Stimulated activated CD8-positive, alpha-beta memory T cell treated with anti-CD3 and anti-CD28 coated beads, Interleukin-2, amount 100 ng/mL, for 1 hour (primary cell): ENCODE measurements at regions not wholly inside any gene's neighbourhood (a gene's known extent, or its start where the extent isn't known, plus 50 kb on each side); places are given as distances from the start of the nearest gene placed in this dataset.
"Not testable (repeated sequence)": the region's sequence is repeated elsewhere in the genome, so short reads cannot be mapped to it uniquely, and the experiment has no call there.

Experiments used
- DNase-seq, 2 donors: peaks; one replicate each; pipeline ENCODE4 v3.0.0-alpha.2; 2020; ENCODE audit warnings: low read depth in 2 of 2

DNA sequence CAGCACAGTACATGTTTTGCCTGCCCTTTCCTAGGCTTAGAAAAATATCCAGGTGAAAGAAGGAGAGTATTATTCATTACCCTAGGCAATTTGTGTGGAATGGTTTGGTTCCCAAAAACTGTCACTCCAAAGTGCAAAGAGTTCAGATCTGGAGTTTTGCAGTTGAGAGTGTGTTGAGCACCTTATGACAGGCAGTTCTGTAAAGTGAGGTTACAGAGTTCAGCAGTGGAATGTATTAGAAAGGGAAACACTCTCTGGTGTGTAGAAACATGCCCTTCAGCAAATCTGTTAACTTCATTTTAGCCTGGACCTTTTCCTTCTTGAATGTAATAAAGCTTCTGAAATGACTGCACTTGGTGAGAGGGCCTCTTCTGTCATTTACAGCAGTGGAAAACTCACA, 154.0 kb upstream of the SSTR1 start:
- DNase-seq, result no peak

DNA sequence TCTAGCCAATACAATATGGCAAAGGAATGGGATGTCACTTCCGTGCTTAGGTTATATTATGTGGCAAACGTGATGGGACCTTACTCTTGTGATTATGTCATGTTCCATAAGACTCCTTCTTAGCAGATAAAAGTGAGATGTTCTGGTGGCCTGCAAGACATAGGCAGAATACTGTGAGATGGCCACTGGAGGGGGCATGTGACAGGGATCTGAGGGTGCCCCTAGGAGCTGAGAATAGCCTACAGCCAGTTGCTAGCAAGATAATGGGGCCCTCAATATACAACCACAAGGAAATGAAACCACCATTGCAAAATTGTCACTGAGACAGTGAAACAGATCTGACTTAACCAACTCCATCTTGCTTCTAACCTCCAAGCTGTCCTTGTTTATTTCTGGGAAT, 151.4 kb upstream of the SSTR1 start:
- DNase-seq, result no peak

DNA sequence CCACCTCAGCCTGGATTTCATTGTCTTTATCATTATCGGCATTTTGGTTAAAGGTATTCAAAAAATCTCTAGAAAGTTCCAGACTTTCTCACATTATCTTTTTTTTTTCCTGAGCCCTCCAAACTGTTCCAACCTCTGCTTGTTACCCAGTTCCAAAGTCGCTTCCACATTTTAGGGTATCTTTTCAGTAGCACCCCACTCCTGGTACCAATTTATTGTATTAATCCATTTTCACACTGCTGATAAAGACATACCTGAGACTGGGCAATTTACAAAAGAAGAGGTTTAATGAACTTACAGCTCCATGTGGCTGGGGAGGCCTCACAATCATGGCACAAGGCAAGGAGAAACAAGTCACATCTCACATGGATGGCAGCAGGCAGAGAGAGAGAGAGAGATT, 145.5 kb upstream of the SSTR1 start:
- not testable (repeated sequence) for DNase-seq

DNA sequence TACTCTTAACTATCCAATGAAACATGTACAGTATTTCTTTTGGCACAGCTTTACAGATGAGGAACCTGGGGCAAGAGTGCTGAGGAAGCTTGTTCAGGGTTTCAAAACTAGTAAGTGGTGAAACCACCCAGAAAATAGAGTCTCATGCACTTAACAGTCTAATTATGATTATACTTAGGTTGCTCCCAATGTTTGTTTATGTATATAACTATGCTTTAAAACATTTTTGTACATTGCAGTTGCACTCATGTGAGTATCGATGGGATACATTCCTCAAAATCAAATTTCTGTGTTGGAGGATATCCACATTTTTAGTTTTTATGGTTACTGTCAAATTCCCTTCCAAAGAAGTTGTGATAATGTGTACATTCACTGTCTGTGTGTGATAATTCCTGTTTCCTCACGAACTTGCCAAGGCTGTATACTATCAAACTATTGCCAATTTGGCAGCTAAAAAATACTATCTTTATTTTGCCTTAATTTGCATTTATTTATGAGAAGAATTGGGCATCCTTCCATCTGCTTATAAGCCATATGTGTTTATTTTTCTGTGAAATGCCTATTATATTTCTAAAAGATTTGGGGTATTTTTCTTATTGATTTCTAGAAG, 143.9 kb upstream of the SSTR1 start:
- no peak for DNase-seq

DNA sequence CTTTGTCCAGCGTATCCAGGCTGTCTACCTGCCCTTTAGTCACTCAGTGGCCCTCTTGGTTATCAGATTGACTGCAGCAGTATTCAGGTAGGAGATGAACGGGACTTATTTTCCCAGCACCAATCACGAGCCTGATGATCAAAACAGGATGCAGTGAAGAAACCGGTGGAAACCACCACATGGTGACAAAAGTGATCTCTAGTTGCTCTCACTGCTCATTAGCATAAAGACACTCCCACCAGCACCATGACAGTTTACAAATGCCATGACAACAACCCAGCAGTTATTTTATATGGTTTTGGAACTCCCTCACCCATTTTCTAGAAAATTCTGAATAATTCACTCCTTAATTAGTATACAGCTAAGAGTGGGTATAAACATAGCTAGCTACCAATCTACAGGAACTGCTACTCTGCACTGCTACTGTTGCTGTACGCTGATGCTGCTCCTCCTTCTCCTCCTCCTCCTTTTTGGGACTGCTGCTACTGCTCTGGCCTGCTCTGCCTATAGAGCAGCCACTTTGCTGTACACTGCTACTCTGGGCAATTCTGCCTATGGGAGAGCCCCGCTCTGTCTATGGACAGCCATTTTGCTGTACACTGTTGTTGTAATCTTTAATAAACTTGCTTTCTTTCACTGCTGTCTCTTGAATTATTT, 142.5 kb upstream of the SSTR1 start:
- DNase-seq, result peak; percentile 25 to 33

DNA sequence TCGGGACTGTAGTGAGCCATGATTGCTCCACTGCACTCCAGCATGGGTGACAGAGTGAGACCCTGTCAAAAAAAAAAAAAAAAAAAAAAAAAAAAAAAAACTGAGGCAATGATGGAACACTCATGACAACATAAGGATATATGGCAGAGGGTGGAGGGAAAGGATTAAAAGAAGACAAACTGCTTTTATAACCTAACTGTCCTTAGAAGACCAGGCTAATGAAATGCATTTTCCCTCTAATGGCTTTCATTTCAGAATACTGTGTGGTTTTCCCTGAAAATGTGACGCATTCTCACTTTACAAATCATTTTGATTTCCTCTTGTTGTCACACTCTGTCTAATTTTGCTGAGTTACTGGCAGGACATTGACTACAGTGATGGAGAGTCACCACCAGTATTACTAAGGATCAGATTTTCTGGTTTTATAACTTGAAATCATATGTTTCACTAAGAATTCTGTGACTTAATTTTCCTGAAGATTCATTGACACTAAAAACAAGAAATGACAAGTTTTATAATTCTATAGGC, 137.6 kb upstream of the SSTR1 start:
- DNase-seq, result no peak

DNA sequence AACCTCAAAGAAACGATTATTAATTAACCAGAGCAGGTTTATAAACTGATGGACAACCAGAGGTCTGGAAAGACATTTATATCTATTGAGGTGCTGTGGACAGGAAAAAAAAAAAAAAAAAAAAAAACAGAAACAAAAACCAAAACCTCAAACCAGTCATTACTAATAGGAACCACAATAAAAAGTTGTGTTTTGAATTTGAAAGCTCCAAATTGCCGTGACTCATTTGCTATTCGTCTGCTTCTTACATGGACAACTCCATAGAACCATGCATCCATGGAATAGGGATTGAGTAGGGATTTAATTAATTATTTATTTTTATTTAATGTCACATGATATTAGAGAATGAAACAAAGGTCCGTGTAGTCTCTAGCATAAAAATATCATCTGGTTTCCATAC, 134.1 kb upstream of the SSTR1 start:
- DNase-seq, result no peak

DNA sequence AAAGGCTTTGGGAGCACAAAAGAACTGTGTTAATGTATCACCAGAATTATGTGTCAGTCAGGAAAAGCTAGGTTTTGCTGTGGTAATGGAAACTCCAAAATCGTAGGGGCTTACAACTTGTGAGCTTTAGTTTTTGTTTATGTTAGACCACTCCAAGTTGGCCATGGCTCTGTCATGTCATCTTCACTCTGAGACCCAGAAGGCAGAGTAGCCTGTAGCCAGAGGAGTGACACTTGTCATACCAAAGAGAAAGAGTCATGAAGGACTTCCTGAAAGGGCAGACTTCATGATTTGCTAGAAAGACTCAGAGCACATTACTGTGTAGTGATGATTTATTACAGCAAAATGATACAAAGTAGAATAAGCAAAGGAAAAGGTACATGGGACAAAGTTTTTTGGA, 133.6 kb upstream of the SSTR1 start:
- DNase-seq, result no peak

DNA sequence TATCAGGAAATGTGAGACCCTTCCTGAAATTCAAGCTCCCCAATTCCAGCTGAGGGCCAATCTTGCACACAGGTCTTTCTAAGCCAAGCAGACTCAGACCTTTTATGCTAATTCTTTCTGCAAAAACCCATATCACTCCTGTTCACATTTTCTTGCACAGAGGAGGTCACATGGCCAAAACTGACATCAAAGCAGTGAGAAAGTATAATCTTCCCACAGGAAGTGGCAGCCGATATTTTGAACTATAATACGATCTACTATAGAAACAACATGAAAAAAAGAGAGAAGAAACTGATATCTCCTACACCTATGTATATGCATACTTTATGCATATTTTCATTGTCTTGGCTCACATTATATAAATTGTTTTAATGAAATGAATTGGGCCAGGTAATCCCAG, 132.9 kb upstream of the SSTR1 start:
- no peak for DNase-seq

DNA sequence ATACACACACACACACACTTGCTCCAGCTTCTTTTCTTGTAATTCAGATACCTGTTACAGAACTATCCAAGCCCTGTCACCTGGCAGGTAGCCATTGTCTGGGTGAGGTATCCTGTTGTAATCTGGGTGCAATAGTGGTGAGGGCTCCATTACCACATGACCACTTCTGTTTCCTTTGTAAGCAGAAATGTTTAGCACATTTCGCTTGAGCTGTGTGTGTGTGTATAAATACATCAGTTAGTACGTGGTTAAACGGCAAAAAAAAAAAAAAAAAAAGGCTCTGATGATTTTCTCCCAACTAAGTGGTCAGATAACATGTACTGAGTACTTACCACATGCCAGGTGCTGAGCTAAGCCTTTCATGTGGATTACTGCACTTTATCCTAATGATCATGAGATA, 129.3 kb upstream of the SSTR1 start:
- peak in 1 of 2 donors; percentile 21 for DNase-seq

DNA sequence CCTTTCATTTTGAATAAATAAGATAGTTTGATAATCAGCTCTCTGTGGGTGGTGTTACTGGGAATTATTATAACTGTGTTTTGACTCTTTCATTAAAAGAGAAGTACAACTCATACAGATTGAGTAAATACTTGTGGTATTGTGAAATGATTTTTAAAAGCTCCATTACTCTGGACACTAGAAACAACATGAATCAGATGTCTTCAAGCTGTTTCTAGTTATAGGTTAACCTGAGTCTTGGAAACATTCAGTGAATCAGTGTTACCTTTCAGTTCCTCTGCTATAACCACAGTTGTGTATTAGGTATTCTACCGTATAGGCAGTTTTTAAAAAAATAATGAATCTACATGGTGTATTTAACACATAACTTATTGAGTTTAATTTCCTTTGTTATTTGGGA, 128.4 kb upstream of the SSTR1 start:
- no peak for DNase-seq

DNA sequence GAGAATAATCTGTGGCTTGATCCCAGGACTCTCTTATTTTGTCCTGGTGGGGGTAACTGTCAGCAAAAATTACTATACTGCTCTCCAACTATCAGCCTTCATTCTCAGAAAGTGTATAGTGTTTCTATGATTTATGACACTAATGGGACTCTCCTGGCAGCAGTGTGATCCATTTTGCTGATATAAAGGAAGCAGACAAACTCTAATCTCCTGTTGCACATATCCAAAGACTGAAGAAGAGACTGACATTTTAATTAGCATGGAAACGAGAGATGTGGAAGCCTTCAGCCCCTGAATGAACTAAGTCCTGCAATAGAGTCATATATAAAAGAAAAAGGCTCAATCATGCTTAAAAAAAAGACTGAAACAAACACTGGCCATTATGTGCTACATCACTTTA, 127.8 kb upstream of the SSTR1 start:
- DNase-seq, result no peak

DNA sequence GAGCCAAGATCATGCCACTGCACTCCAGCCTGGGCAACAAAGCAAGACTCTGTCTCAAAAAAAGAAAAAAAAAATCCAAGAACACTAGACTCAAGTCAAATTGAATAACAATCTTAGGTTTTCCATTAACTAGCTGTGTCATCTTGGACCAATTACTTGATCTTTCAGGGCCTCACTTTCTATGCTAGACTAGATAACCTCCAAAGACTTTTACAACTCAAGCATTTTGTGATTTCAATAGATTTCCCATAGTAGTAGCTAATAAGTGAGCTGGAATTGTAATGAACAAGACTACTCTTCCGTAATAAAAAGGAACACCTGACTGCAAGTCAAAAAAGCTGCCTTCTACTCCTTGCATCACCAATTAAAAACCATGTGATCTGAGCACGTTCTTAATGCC, 127.0 kb upstream of the SSTR1 start:
- no peak for DNase-seq

DNA sequence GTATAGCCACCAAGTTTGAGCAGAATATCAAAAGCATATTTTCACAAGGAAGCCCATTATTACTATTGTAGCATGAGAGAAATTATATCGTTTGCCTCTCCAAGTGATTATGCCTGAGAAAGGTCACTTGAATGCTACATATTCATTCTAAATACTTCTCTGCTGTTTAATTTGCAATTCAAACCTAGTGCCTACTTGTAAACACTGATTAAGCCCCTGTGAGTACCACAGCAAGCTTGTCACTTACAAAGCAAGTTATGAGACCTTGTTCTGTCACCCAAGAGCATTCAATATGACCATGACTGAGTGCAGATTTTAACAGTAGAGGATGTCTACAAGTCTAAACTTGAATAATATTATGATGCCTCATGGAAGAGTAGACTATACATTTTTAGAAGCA, 124.7 kb upstream of the SSTR1 start:
- DNase-seq, result no peak

DNA sequence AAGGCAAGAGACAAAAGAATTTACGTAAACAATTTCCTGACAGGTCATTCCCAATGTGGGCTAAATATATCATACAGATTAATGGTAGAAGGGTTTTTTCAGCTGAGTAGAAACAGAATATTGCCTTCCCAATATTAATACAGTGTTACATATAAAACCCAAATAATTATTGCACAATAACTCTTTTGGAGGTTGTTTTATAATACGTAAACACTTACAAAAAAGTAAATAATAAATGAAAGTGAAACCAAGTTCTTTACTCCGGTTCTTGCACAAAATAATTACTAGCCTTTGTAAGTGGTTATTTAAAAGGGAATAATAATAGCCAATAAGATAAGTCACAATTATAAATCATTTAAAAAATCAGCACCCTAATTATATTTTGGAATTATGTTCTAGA, 118.6 kb upstream of the SSTR1 start:
- no peak for DNase-seq

DNA sequence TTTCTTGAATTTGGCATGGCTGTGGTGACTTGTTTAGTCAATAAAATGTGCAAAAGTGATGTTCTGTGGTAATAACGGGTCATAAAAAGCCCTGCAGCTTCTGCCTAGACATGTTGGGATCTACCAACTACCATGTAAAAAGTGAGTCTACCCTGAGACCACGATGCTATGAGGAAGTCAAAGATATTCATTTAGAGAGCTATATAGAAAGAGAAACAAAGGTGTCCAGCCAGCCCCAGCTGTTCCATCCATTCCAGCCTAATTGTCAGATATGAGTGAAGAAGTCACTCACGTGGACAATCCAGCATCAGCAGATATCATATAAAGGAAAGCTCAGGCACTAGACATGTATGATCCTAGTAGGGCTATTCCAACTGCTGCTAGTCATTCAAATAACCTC, 117.2 kb upstream of the SSTR1 start:
- DNase-seq, result no peak

DNA sequence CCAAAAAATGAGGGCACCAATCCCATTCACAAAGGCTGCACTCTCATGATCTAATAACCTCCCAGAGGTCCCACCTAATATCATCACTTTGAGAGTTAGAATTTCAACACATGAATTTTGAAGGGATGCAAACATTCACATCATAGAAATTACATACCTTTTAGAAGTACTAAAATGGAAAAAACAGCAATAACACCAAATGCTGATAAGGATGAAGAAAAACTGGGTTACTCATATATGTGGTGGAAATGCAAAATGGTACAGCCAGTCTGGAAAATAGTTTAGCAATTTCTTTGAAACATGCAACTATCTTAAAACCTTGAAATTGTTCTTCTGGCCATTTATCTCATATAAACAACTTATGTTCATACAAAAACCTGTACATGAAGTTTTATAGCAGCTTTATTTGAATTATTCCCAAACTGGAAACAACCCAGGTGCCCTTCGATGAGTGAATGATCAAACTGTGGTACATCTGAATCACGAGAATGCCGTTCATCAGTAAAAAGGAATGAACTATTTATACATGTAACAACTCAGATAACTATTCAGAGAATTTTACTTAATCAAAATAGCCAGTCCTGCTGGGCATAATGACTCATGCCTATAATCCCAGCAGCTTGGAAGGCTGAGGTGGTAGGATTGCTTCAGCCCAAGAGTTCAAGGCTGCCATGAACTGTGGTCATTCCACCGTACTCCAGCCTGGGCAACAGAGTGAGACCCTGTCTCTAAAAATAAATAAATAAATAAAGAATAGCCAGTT, 109.4 kb upstream of the SSTR1 start:
- no peak for DNase-seq

DNA sequence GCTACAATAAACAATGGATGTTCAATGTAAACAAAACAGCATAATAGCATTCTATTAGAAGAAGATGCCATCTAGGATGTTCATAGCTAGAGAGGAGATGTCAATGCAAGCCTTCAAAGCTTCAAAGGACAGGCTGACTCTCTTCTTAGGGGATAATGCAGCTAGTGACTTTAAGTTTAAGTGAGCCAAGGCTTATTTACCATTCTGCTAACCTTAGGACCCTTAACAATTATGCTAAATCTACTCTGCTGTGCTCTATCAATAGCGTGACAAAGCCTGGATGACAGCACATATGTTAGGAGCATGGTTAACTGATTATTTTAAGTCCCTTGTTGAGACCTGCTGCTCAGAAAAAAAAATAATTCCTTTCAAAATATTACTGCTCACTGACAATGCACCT, 106.0 kb upstream of the SSTR1 start:
- DNase-seq, result no peak

DNA sequence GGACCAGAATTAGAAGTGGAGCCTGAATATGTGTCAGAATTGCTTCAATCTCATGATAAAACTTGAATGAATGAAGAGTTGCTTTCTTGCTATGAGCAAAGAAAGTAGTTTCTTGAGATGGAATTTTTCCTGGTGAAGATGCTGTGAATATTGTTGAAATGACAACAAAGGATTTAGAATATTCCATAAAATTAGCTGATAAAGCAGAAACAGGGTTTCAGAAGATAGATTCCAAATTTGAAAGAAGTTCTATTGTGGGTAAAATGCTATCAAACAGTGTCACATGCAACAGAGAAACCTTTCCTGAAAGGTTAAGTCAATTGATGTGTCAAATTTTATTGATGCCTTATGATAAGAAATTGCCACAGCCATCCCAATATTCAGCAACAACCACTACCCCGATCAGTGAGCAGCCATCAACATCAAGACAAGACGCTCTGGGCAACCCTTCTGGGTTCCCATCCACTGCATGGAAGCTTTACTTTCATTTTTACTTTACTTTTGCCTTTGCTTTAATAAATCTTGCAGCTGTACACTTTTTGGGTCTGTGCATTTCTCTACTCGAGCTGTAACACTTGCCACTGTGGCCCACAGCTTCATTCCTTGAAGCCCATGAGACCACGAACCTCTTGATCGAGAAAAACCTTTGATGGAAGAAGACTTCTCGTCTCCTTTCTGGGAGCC, 104.0 kb upstream of the SSTR1 start:
- no peak for DNase-seq

DNA sequence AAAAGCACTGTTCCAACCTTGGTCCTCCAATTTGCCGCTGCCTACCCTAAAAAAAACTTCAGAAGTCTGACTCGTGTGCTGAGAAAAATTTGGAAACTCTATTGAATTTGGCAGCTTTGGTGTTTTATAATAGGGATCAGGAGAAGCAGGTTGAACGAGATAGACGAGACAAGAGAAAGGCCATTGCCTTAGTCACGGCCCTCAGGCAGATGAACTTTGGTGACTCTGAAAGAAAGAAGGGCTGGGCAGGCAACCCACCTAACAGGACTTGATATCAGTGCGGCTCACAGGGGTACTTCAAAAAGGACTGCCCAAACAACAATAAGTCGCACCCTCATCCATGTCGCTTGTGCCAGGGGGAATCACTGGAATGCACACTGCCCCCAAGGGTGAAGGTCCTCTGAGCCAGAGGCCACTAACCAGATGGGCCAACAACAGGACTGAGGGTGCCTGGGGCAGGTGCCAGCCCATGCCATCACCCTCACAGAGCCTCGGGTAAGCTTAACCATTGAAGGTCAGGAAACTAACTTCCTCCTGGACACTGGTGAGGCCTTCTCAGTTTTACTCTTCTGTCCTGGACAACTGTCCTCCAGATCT, 102.5 kb upstream of the SSTR1 start:
- DNase-seq, result no peak

DNA sequence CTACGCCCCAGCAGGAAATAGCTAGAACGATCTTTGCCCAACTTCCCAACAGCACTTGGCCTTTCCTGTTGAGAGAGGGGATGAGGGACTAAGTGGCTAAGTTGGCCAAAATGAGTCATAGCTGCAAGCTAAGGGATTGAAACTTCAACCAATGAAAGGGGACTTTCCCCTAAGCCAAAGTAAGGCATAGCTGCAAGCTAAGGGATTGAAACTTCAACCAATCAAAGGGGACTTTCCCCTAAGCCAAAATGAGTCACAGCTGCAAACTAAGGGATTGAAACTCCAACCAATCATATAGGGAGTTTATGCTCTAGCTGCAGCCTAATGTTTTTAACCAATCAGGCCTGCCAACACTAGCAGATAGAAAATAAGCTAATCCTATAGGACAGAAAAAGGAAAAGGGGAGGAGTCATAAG, 100.5 kb upstream of the SSTR1 start:
- no peak for DNase-seq

DNA sequence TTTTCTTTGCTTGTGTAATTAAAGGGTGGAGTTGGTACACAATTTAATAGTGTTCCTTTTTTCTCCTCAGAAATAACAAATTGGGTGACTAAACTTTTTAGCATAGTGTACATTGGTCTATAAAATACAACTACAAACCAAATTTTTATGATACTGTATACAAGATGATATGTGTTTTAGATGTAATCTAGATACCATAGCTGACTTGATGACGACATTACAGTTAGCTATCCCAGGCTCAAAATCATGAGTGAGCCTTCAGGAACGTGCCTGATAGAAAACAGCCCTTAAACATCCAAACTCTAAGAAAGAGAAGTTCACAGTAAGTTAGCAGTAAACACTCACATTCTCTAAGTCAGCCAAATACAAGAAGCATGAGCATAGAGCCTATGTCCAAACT, 99.0 kb upstream of the SSTR1 start:
- no peak for DNase-seq
